ENCODE measurements at regions not wholly inside any gene's neighbourhood (a gene's known extent, or its start where the extent isn't known, plus 50 kb on each side); places are given as distances from the start of the nearest gene placed in this dataset.

DNA sequence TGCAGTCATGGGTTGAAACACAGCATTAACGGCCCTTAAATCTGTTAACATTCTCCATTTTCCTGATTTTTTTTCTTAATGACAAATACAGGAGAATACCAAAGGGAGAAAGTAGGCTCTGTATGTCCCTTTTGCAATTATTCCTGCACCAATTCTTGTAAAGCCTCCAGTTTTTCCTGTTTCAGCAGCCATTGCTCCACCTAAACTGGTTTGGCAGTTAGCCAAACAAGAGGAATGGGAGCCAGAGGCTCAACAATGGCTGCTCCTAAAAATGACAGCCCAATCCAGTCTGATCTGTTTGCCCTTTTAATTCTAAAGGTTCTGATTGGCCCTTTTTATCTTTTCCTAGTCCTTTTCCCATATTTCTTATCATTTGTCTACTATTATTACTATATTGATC lies 284.2 kb upstream of the SGK1 start:
- TF ChIP-seq, protein P1, sequence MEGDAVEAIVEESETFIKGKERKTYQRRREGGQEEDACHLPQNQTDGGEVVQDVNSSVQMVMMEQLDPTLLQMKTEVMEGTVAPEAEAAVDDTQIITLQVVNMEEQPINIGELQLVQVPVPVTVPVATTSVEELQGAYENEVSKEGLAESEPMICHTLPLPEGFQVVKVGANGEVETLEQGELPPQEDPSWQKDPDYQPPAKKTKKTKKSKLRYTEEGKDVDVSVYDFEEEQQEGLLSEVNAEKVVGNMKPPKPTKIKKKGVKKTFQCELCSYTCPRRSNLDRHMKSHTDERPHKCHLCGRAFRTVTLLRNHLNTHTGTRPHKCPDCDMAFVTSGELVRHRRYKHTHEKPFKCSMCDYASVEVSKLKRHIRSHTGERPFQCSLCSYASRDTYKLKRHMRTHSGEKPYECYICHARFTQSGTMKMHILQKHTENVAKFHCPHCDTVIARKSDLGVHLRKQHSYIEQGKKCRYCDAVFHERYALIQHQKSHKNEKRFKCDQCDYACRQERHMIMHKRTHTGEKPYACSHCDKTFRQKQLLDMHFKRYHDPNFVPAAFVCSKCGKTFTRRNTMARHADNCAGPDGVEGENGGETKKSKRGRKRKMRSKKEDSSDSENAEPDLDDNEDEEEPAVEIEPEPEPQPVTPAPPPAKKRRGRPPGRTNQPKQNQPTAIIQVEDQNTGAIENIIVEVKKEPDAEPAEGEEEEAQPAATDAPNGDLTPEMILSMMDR (IDR thresholded peaks at IDR 0.05) = no peak
- no peak for TF ChIP-seq POLR2A (IDR thresholded peaks at IDR 0.05)

All from transverse colon (tissue), 3 donors.